Activated CD4-positive, alpha-beta T cell treated with anti-CD3 and anti-CD28 coated beads for 48 hours (primary cell): ENCODE measurements at regions not wholly inside any gene's neighbourhood (a gene's known extent, or its start where the extent isn't known, plus 50 kb on each side); places are given as distances from the start of the nearest gene placed in this dataset.
"Not testable (repeated sequence)": the region's sequence is repeated elsewhere in the genome, so short reads cannot be mapped to it uniquely, and the experiment has no call there.

Experiments
- DNase-seq: peaks from one replicate; pipeline ENCODE4 v3.0.0-alpha.2; 2020

- DNase-seq, result no peak
These were observed 352.6 kb downstream of the CGGBP1 start for GRCh38 chr3:87706176-87706575.

- no peak for DNase-seq
These were observed 356.2 kb downstream of the CGGBP1 start for GRCh38 chr3:87702600-87702999.

- no peak for DNase-seq
These were observed 362.4 kb downstream of the CGGBP1 start for GRCh38 chr3:87696124-87697013.

GRCh38 chr3:87694678-87695077, 364.1 kb downstream of the CGGBP1 start:
- DNase-seq, result no peak

GRCh38 chr3:87691109-87691508, 367.7 kb downstream of the CGGBP1 start:
- DNase-seq, result no peak

GRCh38 chr3:87678984-87679660, 379.7 kb downstream of the CGGBP1 start:
- DNase-seq, result not testable (repeated sequence)

- peak; percentile 3 for DNase-seq
These were observed 384.2 kb downstream of the CGGBP1 start for GRCh38 chr3:87674397-87675161.

GRCh38 chr3:87673132-87673531, 385.7 kb downstream of the CGGBP1 start:
- no peak for DNase-seq

- no peak for DNase-seq
These were observed 377.8 kb upstream of the POU1F1 start for GRCh38 chr3:87654184-87654583.

GRCh38 chr3:87653138-87653537, 376.8 kb upstream of the POU1F1 start:
- DNase-seq, result not testable (repeated sequence)

GRCh38 chr3:87634426-87634825, 358.0 kb upstream of the POU1F1 start:
- DNase-seq, result no peak

GRCh38 chr3:87627316-87627715, 350.9 kb upstream of the POU1F1 start:
- DNase-seq, result no peak

- no peak for DNase-seq
These were observed 350.2 kb upstream of the POU1F1 start for GRCh38 chr3:87626546-87626945.

GRCh38 chr3:87625876-87626275, 349.5 kb upstream of the POU1F1 start:
- DNase-seq, result no peak

GRCh38 chr3:87624860-87625259, 348.5 kb upstream of the POU1F1 start:
- DNase-seq, result no peak

GRCh38 chr3:87621667-87622066, 345.3 kb upstream of the POU1F1 start:
- no peak for DNase-seq

- no peak for DNase-seq
These were observed 339.1 kb upstream of the POU1F1 start for GRCh38 chr3:87615506-87615905.

GRCh38 chr3:87614998-87615397, 338.6 kb upstream of the POU1F1 start:
- DNase-seq, result no peak

- DNase-seq, result no peak
These were observed 330.9 kb upstream of the POU1F1 start for GRCh38 chr3:87607234-87607633.

GRCh38 chr3:87595798-87596197, 319.4 kb upstream of the POU1F1 start:
- no peak for DNase-seq

- DNase-seq, result no peak
These were observed 304.9 kb upstream of the POU1F1 start for GRCh38 chr3:87581240-87581639.

GRCh38 chr3:87576752-87577151, 300.4 kb upstream of the POU1F1 start:
- DNase-seq, result no peak

GRCh38 chr3:87575550-87575949, 299.2 kb upstream of the POU1F1 start:
- no peak for DNase-seq

GRCh38 chr3:87568331-87568730, 291.9 kb upstream of the POU1F1 start:
- DNase-seq, result no peak
